ENCODE measurements at regions not wholly inside any gene's neighbourhood (a gene's known extent, or its start where the extent isn't known, plus 50 kb on each side); places are given as distances from the start of the nearest gene placed in this dataset.

GRCh38 chr14:62185078-62185477 is 422.9 kb downstream of the SNAPC1 start:
- Mint-ChIP-seq H3K27me3 (ENCODE audit: unreplicated experiment) (peaks cover 58% of the 10 kb centered on the region), H3K36me3 (ENCODE audit: unreplicated experiment) (no peaks in the 10 kb centered on the region), H3K9me3 (ENCODE audit: unreplicated experiment) (no peaks in the 10 kb centered on the region), H3K4me1 (ENCODE audit: unreplicated experiment) (no peaks in the 10 kb centered on the region), H3K27ac (ENCODE audit: unreplicated experiment) (no peak overlapping the region), H3K4me3 (ENCODE audit: unreplicated experiment) (no peak overlapping the region)
- no peak for TF ChIP-seq CTCF (IDR thresholded peaks at IDR 0.05)
- no peak for DNase-seq (ENCODE audit: extremely low spot score, unreplicated experiment)

- no peak for TF ChIP-seq CTCF (IDR thresholded peaks at IDR 0.05)
- H3K4me1 Mint-ChIP-seq (ENCODE audit: unreplicated experiment), result no peaks in the 10 kb centered on the region
- no peak overlapping the region for H3K4me3 Mint-ChIP-seq (ENCODE audit: unreplicated experiment)
- H3K36me3 Mint-ChIP-seq (ENCODE audit: unreplicated experiment), result no peaks in the 10 kb centered on the region
- no peaks in the 10 kb centered on the region for H3K9me3 Mint-ChIP-seq (ENCODE audit: unreplicated experiment)
- peaks cover 58% of the 10 kb centered on the region for H3K27me3 Mint-ChIP-seq (ENCODE audit: unreplicated experiment)
- no peak overlapping the region for H3K27ac Mint-ChIP-seq (ENCODE audit: unreplicated experiment)
- DNase-seq (ENCODE audit: extremely low spot score, unreplicated experiment), result no peak
These were observed 425.0 kb downstream of the SNAPC1 start for GRCh38 chr14:62187265-62187664.

- Mint-ChIP-seq H3K9me3 (ENCODE audit: unreplicated experiment) (no peaks in the 10 kb centered on the region), H3K27ac (ENCODE audit: unreplicated experiment) (no peak overlapping the region), H3K4me1 (ENCODE audit: unreplicated experiment) (no peaks in the 10 kb centered on the region), H3K27me3 (ENCODE audit: unreplicated experiment) (peaks cover 55% of the 10 kb centered on the region), H3K4me3 (ENCODE audit: unreplicated experiment) (no peak overlapping the region), H3K36me3 (ENCODE audit: unreplicated experiment) (no peaks in the 10 kb centered on the region)
- TF ChIP-seq CTCF (IDR thresholded peaks at IDR 0.05), result no peak
- DNase-seq (ENCODE audit: extremely low spot score, unreplicated experiment), result no peak
These were observed 427.5 kb downstream of the SNAPC1 start for GRCh38 chr14:62189698-62190097.

GRCh38 chr14:62206456-62206855 is 444.2 kb downstream of the SNAPC1 start:
- no peak for TF ChIP-seq CTCF (IDR thresholded peaks at IDR 0.05)
- peaks cover 16% of the 10 kb centered on the region for H3K9me3 Mint-ChIP-seq (ENCODE audit: unreplicated experiment)
- no peak overlapping the region for H3K4me3 Mint-ChIP-seq (ENCODE audit: unreplicated experiment)
- H3K4me1 Mint-ChIP-seq (ENCODE audit: unreplicated experiment), result peaks cover 12% of the 10 kb centered on the region
- H3K36me3 Mint-ChIP-seq (ENCODE audit: unreplicated experiment), result no peaks in the 10 kb centered on the region
- no peak for DNase-seq (ENCODE audit: extremely low spot score, unreplicated experiment)
- peaks cover 15% of the 10 kb centered on the region for H3K27me3 Mint-ChIP-seq (ENCODE audit: unreplicated experiment)
- no peak overlapping the region for H3K27ac Mint-ChIP-seq (ENCODE audit: unreplicated experiment)

- no peak for DNase-seq (ENCODE audit: extremely low spot score, unreplicated experiment)
- Mint-ChIP-seq H3K9me3 (ENCODE audit: unreplicated experiment) (peaks cover 11% of the 10 kb centered on the region), H3K4me1 (ENCODE audit: unreplicated experiment) (peaks cover 12% of the 10 kb centered on the region), H3K36me3 (ENCODE audit: unreplicated experiment) (no peaks in the 10 kb centered on the region), H3K27me3 (ENCODE audit: unreplicated experiment) (no peaks in the 10 kb centered on the region), H3K27ac (ENCODE audit: unreplicated experiment) (no peak overlapping the region), H3K4me3 (ENCODE audit: unreplicated experiment) (no peak overlapping the region)
- no peak for TF ChIP-seq CTCF (IDR thresholded peaks at IDR 0.05)
These were observed 447.2 kb downstream of the SNAPC1 start for GRCh38 chr14:62209287-62209899.
